Pons (tissue), 1 donor: ENCODE measurements at regions not wholly inside any gene's neighbourhood (a gene's known extent, or its start where the extent isn't known, plus 50 kb on each side); places are given as distances from the start of the nearest gene placed in this dataset.
A peak's percentile ranks its signal among the peaks of the same experiment; 100 is the strongest.

Source experiments
- DNase-seq: peaks from one replicate; pipeline ENCODE4 v3.0.0-alpha.2; 2016; ENCODE audit warnings: low spot score

- DNase-seq, result no peak
These were observed 165.0 kb downstream of the HEPH start for GRCh38 chrX:66328950-66329596.

- DNase-seq, result no peak
These were observed 196.8 kb downstream of the HEPH start for GRCh38 chrX:66360894-66361293.

- no peak for DNase-seq
These were observed 220.7 kb downstream of the HEPH start for GRCh38 chrX:66384722-66385121.

- no peak for DNase-seq
These were observed 235.2 kb downstream of the HEPH start for GRCh38 chrX:66399273-66399672.

- no peak for DNase-seq
These were observed 236.7 kb downstream of the EDA2R start for GRCh38 chrX:66402165-66402564.

GRCh38 chrX:66408507-66408906, 230.4 kb downstream of the EDA2R start:
- peak; percentile 1 for DNase-seq

GRCh38 chrX:66410806-66411205, 228.1 kb downstream of the EDA2R start:
- no peak for DNase-seq
